Right kidney (tissue), 1 donor: ENCODE measurements at regions not wholly inside any gene's neighbourhood (a gene's known extent, or its start where the extent isn't known, plus 50 kb on each side); places are given as distances from the start of the nearest gene placed in this dataset.
A peak's percentile ranks its signal among the peaks of the same experiment; 100 is the strongest.

ENCODE experiments used
- DNase-seq: peaks from one replicate; pipeline ENCODE4 v3.0.0-alpha.2; 2016

DNA sequence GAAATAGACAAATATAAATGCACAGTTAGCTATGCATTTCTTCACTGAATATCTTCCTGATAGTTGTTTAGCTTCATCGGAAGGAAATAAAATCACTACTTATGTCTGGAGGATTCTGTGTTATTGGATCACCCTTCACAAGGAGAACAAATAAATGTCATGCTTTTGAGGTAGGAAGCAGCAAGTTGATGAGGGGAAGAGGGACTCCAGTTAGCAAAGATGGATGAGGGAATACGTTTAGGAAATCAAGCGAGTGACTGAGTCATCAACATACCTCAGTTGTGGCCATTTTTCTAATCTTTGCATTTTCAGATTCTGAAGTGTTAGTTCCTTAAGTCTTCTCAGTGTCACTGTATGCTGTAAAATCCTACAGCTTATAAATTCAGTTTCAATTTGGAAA, 456.2 kb downstream of the EPHA4 start:
- no peak for DNase-seq

DNA sequence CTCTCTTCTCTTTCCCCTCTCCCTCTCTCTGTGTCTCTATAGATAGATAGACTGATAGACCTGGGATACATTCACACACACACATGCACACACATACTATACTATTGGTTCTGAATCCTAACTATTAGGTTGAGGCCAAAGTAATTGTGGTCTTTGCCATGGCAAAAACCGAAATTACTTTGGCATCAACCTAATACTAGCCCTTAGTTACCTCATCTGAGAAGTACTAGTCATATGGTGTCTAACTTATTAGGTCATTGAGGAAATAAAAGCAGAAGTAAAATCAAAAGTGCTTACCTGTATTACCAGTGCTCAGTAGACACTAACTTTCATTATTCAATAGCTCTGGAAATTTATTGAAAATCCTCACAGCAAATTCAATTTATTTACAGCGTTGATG, 451.5 kb downstream of the EPHA4 start:
- DNase-seq: no peak

DNA sequence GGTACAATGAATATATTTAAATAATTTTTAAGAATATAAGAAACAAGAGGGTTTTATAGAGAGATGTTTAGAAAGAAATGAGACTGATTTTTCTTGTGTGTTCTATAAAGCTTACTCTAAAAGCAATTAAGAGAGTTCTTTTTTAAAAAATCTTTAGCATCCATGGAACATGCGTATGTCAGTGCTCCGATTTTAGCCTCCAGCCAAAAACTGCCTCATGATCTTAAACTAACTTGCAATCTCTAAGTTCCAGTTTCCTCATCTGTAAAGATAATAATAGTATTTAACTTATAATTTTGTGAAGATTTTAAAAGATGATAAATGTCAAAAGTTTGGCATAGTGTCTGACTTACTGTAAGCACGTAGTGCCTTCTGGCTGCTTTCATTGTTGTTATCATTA, 448.7 kb downstream of the EPHA4 start:
- DNase-seq: no peak

DNA sequence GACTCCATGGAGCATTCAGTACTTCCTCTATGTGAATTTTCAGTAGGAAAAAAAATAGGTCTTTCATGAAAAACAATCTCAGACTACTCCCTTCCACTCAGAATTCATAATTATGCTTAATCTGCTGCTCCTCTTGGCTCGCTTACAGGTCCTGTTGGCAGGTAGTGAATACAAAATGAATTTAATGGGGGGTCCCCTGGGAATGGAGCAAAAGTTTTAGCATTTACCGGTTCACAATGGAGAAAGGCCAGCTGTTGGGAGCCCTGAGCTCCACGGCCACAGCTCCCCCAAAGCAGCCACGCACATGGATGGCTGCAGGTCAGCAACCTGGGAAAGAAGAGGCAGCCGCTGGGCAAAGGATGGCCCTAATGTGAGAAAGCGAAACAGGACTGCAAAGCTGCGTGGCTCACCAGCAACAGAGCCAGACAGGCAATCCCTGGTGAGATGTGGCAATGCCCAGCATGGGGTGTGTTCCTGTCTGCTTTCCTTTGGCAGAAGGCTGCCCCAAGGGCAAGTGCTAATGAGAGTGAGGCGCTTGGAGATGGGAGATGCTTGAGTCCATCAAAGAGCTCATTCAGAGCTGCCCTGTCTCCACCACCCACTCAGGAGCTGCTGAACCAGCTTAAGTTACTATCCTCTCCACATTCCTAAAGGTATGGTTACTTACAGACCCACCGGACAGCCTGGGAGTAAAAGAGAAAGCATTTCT, 447.4 kb downstream of the EPHA4 start:
- DNase-seq: peak; percentile 29

DNA sequence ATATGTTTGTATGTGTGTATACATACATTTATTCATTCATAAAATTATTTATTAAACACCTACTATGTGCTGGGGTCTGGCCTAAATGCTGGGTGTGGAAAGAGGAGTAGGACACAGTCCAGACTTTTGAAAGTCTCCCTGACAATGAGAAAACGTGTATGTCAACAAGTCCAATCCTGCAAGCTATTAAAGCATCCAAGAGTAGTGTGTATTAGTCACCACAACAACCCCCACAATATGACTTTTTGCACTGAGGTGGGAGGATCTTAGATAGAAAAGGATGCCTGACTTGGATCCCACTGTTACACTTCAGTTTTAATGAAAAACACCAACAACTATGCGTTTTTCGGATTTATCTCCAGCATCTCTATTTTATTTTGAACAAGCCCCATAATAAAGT, 446.4 kb downstream of the EPHA4 start:
- no peak for DNase-seq

DNA sequence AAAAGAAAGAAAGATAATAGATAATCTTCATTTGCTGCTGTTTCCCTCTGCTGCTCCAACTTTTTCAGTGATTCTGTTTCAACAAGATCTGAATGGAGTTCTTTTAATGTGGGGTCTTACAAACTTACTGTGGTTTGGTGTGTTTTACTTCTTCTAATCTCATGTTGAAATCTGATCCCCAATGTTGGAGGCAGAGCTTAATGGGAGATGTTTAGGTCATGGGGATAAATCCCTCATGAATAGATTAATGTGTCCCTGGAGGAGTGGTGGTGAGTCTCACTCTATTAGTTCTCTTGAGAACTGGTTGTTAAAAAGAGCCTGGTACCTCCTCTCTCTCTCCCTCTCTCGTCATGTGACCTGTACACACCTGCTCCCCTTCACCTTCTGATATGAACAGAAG, 442.4 kb downstream of the EPHA4 start:
- no peak for DNase-seq

DNA sequence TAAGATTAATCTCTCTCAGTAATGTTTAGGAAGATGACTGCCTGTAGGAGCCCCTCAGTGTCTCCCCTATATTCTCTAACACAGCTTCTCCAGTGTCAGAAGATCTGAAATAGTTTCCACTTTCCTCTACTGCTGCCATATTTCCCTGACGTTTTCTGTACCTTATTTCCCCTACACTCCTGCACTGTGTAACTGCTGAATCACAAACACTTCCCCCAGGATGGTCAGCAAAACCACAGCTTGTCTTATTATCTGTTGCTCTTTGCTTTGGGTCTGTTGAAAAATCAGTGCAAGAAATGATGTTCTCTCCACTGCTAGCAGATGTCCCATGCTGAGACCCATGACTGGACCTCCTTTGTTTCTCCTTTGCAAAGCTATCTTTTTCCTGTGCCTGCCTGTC, 441.7 kb downstream of the EPHA4 start:
- DNase-seq: no peak

DNA sequence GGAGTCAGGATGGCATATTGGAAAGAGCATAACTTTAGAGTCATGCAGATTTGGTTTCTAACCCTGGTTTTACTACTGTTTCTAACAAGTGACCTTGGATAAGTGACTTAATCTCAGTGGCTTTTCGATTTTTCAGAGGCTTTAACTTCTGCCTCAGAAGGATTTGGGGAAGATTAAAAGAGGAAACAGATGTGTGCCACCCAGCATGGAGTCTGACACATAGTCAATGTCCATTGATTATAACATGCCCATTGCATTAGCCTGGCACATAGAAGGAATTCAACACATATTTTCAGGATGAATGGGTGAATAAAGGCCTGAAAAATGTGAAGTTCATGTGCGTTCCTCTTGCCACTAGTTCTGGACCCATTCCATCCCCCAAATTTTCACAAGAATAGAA, 438.2 kb downstream of the EPHA4 start:
- DNase-seq: no peak

DNA sequence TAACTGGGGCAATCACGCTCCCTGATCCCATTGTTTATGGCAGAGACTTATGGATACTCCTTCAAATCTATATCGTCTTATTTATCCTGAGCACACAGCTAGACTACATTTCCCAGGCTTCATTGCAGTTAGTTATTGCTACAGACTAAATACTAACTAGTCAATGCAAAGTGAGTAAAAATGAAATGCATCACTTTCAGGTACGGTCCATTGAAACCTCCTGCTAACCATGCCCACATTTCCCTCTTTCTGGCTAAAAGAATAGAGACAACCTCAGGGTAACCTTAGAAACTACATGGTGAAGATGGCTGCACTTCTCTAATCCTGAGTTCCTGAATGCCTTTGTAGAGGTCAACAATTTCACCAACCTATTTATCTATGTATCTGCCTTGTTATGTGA, 437.4 kb downstream of the EPHA4 start:
- no peak for DNase-seq

DNA sequence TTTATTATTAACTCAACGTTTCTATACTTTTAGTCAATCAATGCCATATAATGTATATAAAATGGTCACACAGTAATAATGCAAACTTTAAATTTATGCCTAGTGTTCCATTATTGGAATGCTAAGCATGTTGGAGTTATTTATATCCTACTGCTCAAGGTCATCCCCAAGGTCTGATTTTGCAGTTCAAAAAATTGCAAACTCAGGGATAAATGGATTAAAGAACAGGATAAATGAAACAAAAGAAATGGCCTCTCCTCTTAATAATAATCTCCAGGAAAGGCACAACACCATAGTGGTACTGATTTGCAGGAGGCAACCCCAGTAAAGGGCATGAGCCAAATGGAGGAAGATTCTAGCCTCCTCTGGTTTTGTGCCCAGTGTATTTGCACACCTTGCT, 436.4 kb downstream of the EPHA4 start:
- no peak for DNase-seq

DNA sequence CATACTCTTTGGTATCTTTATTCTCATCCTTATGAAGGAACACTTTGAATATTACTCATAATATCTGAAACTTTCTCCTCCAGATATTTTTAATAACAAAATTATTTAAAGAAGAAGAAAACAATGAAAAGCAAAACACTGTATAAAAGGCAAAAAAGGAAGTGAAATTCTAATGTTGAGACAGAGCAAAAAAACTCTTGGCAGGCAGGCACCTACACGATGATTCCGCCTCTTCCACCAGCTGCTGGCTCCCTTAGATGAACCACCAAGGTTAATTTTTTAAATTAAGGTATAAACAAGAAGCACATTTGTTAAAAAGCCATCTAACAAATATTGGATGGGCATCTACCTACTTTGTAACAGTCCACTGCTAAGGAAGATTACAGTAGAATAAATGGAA, 434.7 kb downstream of the EPHA4 start:
- DNase-seq: no peak

DNA sequence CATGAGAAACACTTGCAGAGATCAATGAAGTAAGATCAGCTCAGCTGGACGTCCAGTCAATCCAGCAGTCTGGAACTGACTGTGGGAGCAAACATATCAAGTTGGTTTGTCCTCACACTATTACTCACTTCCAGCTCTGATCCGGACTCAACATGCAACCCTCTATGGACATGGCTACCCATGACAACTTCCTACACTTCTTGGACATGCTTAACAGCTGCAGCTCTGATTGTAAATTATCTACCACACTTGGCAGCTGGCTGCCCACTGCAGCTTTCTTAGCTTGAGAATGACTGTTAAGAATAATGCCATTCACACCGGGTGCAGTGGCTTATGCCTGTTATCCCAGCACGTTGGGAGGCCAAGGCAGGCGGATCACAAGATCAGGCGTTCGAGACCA, 429.8 kb downstream of the EPHA4 start:
- DNase-seq: no peak

DNA sequence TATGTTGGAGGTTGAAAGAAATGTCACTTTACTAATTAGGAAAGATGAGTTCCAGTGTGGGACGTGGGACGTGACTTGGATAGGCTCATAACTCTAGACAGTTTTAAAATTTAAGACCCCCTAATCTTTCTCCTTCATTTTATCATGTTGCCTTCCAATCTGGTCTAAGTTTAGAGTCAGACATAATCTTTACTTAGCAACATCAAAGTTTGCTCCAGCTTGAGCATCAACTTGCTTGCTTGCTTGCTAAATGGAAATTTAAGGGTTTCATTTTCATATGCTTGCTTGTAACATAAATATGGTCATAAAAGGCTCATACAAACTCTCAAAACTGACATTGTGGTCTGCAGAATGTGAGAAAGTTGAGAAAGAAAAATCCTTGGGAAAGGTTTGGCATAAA, 428.9 kb downstream of the EPHA4 start:
- no peak for DNase-seq

DNA sequence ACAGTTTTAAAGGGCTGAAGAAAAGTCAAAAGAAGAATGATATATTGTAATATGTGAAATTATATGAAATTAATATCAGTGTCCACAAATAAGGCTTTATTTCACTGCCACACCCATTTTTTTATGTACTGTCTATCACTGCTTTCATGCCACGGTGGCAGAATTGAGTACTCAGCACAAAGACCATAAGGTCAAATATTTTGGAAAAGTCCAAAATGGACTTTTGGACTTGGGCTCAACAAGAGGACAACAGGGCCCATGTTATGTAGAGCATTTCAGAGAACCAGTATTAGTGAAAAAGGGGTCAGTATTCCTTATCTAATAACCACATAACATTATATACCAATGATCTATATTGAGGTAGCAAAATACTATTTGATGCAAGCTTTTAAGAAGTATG, 427.2 kb downstream of the EPHA4 start:
- no peak for DNase-seq

DNA sequence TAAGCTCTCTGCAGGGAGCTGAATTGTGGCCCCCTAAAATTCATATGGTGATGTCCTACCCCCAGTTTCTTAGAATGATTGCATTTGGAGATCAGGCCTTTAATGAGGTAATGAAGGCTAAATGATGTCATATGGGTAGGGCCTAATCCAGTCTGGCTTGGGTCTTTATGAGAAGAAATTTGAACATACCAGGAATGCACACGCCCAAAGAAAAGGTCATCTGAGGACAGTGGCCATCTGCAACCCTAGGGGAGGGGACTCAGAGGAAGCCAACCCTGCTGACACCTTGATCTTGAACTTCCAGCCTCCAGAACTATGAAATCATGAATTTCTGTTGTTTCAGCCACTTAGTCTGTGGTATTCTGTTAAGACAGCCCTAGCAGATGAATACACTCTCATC, 426.7 kb downstream of the EPHA4 start:
- DNase-seq: no peak

DNA sequence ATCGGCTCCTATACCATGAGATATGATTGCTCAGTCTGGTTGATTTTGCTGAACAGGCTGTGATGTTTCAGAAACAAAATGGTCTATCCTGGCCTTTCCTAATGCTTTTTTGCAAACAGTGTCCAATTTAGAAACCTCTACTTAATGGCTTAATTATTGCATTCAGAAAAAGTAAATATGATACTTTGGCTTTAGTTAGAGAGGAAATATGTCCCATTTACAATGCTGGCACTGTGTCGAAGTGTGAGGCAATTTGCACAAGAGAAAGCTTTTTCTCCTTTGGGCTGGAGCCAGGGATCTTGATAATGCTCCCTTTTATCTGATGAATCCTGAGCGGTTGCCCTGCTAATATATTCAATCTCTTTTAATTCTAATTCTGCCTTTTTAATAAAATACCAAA, 418.9 kb downstream of the EPHA4 start:
- no peak for DNase-seq

DNA sequence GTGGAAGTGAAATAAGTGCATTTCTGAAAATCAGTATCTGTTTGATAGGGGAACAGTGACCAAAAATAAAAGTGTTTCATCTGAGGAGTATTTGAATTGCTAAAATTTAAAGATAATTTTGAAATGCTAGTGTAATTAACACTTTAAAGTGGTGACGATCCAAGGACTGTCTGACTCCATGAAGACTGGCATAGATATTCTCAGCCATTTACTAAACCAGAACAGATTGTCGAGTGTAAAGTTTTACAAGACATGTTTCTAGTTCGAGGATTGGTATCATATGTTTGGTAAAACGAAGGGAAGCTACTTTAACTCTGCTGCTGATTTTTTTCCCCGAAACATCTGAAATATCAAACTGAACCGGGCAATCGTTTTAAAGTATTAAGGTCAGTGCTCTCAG, 417.9 kb downstream of the EPHA4 start:
- no peak for DNase-seq

DNA sequence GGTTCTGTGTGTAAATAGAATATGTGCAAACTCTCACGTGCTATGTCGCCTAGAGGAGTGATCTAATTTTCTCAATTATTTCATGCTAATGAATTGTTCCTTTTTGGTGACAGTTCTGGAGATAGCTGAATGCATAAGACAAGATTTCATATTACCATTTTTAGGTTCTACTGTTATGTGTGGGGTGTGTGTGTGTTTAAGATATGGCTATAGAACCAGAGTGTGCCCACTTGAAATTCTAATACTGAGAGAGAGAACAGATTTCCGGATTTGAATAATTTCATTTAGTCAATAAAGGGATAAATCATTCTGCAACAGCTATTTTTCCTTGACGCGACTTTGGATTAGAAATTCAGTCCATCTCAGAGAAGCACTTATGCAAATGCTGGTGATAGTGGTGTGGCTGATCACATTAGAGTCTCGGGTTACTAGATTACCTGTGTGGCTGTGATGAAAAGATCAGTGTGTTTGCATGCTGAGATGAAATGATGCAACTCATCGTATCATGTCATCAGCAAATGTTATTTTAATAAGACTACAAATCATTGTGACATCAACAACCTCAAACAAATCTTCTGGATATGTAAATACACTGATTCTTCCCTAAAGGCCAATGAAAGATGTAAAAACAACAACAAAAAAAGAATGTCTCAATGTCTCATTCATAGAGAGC, 415.9 kb downstream of the EPHA4 start:
- DNase-seq: no peak

DNA sequence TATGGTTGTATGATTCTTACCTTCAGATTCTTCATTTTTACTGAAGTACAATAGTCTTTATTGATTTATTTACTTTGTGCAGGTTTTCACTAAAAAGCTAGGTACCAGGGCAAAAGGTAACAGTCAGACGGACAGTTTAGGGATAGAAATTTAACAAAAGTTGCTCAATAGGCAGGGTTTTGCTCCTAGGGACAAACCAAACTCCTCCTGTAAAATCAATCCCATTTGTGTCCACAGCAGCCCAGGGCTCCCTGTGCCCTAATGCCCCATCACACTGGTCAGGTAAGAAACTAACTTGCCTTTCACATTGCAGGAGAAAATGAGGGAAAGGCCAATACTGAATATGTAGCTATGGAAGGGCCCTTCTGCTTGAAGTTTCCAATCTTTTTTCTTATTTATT, 410.9 kb downstream of the EPHA4 start:
- DNase-seq: no peak

DNA sequence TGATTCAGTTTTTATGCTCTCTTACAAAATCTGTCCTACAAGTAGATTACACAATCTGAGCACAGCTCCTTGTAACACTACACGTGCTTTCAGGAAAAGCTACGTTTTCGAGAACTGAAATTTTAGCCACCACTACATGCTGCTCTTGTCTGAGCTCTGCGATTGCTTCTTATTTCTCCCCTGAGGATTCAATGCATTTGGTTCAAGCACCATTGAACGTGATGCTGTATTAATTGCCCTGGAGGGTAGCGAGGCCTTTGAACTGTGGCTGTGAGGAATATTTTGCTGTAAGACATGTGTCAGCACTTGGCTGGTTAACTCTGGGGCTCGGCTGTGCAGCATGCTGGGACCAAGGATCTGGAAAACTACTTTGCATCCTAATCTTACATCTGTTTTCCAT, 405.8 kb downstream of the EPHA4 start:
- no peak for DNase-seq

DNA sequence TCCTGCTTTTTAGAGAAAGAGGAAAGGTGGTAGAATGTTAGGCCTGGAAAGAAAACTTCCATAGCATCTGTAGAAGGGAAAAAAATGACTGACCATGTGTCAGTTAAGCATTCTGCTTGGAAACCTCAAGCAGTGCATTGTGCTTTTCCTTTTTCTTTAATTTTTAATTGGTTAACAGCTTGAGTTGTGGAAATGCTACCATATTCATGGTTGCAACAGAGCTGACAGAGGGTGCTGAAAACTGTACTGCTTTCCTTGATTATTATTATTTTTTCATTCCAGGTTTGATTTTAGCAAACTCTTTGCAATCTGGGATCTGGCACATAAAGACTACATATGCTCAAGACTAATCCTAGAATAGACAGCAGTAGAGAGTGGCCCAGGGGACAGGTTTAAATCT, 404.5 kb downstream of the EPHA4 start:
- DNase-seq: no peak

DNA sequence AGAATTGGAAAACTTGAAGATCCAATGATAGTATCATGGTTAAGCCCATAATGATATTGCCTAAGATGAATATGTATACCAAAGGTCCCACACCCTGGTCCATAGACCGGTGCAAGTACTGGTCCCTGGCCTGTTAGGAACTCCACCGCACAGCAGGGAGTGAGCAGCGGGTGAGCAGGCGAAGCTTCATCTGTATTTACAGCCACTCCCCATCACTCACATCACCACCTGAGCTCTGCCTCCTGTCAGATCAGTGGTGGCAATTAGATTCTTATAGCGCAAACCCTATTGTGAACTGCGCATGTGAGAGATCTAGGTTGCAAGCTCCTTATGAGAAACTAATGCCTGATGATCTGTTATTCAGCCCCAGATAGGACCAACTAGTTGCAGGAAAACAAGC, 402.4 kb downstream of the EPHA4 start:
- DNase-seq: no peak

DNA sequence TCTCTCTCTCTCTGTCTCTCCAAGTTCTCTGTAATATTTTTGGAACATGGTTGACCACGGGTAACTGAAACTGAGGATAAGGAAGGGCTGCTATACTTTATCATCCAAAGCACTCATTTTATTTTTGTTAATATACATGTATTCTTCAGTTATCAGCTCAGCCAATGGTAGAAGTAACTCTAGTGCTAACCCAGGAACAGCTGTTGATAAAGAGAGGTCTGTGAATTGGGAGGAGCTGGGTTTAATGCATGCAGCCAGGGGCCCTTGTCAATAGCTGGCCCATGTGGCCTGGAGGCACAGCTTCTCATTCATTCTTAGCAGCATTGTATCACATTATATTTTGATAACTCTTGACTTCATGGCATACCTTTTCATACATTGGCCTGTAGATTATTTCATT, 401.6 kb downstream of the EPHA4 start:
- no peak for DNase-seq

DNA sequence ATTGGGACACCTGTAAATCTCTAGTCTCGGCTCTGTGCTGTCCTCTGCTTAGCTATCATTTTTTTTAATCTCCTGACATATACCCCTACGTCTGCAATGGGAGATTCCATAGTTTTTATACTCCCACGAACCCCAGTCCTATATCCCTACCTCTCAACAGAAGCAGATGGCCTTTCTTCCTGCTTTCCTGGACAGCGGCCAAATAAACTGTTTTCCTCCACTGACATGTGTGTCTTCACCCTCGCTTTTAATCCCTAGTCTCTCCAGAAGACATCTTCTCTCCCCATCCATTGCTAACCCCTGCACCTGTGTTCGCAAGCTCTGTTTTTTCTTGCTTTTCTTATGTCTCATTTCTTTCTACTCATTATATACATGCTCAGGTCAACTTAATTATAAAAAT, 395.4 kb downstream of the EPHA4 start:
- no peak for DNase-seq

DNA sequence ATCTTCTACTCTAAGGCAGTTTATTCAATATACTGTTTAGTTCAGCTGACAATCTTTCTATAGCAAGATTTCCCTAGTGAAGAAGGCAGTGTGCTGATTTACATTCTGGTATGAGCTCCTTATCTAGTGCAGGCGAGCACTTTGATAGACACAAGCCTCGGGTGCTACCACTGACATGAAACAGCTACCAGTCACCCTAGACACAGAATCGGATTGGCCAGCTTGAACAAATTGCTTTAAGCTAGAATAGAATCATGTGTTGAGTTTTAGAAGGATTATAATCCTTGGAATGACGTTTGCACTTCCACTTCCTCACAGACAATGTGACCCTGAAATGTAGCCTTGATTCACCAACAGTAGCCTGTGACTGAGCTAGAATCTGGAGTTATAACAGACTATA, 394.0 kb downstream of the EPHA4 start:
- DNase-seq: no peak
